ENCODE measurements at regions not wholly inside any gene's neighbourhood (a gene's known extent, or its start where the extent isn't known, plus 50 kb on each side); places are given as distances from the start of the nearest gene placed in this dataset.
"Not testable (repeated sequence)": the region's sequence is repeated elsewhere in the genome, so short reads cannot be mapped to it uniquely, and the experiment has no call there.

- no peak for DNase-seq
Measured at GRCh38 chr5:38148021-38148625, 110.2 kb upstream of the EGFLAM start.

- DNase-seq, result no peak
Measured at GRCh38 chr5:38143384-38143783, 115.0 kb upstream of the EGFLAM start.

DNA sequence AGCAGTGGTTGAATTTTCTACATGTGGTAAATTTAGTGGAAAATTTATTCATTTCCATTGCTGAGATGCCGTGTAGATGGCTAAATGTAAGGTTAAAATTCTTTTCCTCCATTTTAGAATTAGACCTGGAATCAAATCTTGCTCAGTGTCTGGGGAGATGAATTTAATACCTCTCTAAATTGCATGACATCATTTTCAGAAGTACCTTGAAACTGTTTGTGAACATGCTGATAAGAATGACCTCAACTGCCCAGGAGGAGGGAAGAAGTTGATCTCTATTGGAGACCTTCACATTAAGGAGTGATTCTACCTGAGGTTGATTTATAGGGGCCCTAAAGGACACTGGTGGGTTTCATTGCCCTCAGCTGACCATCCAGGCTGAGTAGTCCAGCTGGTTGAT, 116.7 kb upstream of the EGFLAM start:
- DNase-seq, result no peak

DNA sequence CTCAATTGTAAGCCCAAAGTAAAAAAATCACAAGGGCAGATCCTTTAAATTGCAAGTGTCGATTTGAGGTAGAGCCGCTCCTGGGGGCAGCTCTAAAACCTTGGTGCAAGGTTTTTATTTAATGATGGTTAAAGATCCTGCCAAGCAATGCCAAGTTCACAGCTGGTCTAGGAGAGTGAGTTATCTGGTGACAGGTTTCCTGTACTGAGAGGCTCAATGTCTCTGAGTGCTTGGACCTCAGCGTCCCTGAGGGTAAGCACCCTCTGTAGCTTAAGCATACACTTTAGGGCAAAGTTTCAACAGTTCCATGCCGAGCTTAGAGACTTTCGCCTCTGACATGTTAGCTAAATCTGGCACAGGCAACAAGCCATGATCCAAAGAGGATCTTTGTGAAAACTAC, 119.8 kb upstream of the EGFLAM start:
- no peak for DNase-seq

GRCh38 chr5:38135486-38136039, 122.8 kb upstream of the EGFLAM start:
- no peak for DNase-seq

GRCh38 chr5:38134810-38135209, 123.5 kb upstream of the EGFLAM start:
- no peak for DNase-seq

- DNase-seq, result not testable (repeated sequence)
Measured at GRCh38 chr5:38134294-38134693, 124.1 kb upstream of the EGFLAM start.

DNA sequence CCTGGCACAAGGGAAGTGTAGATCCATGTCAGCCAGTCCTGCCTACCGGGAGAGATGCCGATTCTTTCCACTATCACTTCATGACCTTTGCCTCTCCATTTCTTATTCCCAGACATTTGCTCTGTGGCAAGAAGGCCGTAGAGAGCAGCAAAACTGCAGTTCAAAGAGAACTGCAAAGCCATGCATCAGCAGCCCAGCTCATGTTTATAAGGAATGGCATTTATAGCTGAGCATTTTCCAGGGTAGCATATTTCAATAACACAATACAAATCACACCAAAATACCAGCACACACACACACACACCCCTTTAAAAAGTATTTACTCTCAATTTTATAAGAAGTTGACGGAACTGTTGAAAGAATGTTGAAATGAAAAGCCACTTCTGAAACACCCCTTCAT, 126.7 kb upstream of the EGFLAM start:
- DNase-seq, result no peak

GRCh38 chr5:38124321-38124720, 134.0 kb upstream of the EGFLAM start:
- DNase-seq, result no peak

DNA sequence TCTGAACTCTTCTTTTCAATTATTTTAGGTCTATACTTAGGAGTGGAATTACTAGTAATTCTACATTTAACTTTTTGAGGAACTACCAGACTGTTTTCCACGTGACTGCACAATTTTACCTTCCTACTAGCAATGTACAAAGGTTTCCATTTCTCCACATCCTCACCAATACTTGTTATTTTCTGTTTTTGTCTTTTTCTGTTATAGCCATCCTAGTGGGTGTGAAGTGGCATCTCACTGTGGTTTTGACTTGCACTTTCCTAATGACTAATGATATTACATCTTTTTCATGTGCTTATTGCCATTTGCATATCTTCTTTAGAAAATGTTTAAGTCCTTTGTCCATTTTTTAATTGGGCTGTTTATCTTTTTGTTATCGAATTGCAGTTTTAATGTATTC, 136.9 kb upstream of the EGFLAM start:
- no peak for DNase-seq

- DNase-seq, result no peak
Measured at GRCh38 chr5:38119836-38120235, 138.5 kb upstream of the EGFLAM start.

DNA sequence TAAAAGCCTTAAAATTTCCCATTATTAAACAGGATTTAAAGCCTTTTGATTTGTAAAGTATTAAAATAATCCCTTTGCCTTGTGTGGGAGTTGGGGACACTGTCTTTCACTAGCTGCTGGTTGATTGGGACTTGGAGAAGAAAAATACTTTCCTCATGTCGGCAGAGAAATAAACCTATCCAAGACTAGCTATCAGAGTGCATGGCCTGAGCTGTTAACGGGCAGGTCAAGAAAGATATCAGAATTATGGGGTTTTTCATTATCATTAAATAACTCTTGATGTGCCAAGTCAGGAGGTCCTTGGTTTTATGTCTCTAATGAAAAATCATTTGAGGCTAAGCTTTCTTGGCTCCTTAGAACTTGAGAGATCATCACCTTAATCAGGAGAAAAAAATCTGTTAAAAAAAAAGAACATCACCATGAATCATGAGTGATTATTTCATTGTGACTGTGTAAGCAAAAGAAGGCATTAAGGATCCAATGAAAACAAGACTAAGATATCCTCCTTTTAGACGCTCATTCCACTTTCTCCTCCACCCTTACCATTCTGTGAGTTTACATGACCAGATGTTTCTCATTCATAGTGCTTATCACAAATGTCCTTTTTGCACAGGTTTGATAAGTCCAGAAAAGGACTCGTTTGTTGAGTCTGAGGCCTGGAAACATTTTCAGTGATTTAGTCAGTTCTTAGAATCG, 140.4 kb upstream of the EGFLAM start:
- DNase-seq, result no peak

DNA sequence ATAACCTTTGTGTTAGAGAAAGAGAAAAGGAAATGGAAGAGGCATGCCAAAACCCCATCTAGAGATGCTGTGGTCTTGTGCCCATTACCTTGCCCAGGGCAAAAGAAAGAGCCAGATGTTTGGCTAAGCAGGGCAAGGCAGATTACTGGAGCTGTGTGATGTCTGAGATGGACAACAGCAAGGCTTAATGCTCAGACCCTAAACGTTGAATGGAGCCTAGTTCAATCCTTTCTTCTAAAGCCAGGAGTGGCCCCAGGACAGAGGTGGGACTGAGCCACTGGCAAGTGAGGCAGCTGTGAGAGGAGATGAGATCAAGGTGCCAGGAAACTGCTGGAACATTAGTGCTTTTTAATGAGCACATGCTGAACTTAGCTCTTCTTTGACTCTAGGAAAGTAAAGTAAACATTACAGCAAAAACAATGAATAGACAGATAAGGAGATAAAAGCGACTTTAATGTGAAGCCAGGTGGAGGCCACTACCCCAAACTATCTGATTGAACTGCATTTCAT, 143.0 kb upstream of the EGFLAM start:
- no peak for DNase-seq

- no peak for DNase-seq
Measured at GRCh38 chr5:38113880-38114279, 144.5 kb upstream of the EGFLAM start.

DNA sequence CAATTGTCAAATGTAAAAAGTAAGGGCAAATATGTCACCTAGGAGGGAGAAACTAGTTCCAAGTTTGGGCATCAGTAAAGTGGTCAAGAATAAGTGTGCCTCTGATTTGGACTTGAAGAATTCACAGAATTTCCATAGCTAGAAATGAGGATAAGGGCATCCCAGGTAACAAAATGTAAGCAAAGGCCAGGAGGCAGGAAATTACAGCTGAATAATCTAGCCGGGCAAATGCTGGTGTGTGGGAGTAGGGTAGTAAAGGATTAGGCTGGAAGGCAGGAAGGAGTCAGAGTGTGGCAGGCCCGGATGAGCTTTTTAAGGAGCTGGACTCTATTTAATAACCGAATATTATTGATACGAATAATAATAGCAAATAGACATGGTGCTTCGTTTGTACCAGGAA, 144.9 kb upstream of the EGFLAM start:
- DNase-seq, result no peak

- DNase-seq, result no peak
Measured at GRCh38 chr5:38112938-38113337, 145.4 kb upstream of the EGFLAM start.

GRCh38 chr5:38110130-38110529, 148.2 kb upstream of the EGFLAM start:
- no peak for DNase-seq

GRCh38 chr5:38107096-38107495, 151.3 kb upstream of the EGFLAM start:
- DNase-seq, result no peak

DNA sequence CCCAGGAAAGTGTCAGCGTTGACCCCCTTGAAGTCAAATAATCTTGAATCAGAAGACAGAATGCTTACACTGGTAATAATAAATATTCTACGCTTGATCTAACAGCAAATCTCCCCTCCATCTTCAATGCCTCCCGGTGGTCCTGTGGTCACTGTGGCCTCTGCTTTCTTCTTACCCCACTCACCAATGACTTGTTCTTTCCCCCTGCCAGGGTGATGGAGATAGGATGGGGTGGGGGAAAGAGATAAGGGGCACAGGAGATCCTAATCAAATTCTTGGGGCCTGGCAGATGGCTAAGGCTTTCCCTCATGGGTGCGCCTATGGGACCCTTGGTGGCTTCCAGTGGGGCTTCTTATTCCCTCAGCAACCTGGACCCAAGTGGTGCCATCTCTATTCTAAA, 152.6 kb upstream of the EGFLAM start:
- DNase-seq, result no peak

GRCh38 chr5:38105231-38105570, 153.2 kb upstream of the EGFLAM start:
- no peak for DNase-seq

DNA sequence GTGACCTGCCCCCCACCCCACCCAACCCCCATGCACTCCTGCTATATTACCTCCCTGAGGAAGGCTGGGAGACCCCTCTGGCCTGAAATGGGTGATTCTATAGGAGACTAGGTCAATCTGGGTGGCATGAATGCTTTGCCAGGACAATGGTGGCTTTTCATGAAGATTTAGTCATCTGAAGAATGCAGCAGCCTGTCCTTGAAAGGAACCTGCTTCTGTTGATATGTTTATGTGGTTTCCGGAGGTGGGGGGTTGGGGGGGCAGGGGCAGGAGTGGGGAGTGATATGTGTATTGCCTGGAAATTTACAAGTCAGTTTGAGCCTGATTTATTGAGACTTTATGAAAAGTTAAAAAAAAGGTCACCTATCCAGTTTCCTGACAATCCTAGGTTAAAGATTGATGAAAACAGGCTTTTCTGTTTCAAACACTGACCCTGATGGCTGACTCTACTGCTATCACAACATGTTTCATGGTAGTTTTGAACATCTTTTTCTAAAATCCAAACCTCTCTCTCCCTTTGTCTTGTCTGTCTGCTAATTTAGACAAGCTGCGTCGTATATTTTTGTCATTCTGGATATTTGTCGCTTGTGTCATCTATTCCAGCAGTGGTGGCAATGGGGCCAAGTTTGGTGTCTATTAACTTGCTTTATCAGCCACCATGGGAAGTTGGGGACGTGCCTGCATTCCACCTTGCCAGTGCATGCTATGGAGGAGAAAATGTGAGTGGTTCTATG, 153.7 kb upstream of the EGFLAM start:
- no peak for DNase-seq

GRCh38 chr5:38101897-38102296, 156.5 kb upstream of the EGFLAM start:
- no peak for DNase-seq

DNA sequence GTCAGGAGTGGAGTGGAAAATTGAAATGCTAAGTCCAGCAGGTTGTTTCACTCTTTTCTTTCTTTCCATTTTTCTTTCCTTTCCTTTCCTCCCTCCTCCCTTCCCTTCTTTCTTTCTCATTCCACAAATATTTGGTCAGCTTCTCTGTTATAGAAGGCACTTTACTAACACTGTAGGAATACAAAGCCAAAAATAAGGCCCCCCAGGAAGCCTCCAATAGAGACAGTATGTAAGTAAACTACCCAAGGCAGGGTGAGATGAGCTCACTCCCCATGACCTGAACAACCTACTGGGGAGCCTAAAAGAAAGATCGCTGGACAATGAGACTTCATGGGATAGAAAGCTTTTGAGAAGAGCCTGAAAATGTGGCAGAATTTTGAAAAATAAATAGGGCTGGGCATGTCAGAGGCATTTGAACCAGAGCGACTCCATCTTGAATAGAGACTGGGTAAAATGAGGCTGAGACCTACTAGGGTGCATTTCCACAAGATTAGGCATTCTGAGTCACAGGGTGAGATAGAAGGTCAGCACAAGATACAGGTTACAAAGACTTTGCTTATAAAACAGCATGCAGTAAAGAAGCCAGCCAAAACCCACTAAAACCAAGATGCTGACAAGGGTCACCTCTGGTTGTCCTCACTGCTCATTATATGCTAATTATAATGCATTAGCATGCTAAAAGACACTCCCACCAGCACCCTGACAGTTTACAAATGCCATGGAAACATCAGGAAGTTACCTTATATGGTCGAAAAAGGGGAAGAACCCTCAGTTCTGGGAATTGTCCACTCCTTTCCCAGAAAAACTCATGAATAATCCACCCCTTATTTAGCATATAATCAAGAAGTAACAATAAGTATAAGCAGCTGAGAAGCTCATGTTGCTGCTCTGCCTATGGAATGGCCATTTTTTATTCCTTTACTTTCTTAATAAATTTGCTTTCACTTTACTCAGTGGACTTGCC, 158.9 kb upstream of the EGFLAM start:
- DNase-seq, result no peak
